Neural cell (in vitro differentiated cells): ENCODE measurements at regions not wholly inside any gene's neighbourhood (a gene's known extent, or its start where the extent isn't known, plus 50 kb on each side); places are given as distances from the start of the nearest gene placed in this dataset.

Experiments
- H2AFZ ChIP-seq: fragments of 200-600, 300-800 bp; sonication (generic), shearing (Covaris generic); 2 replicates; pipeline ENCODE4 v1.6.0; 2014; ENCODE audit warnings: low read depth, mild to moderate bottlenecking, antibody characterized with exemption, low read length, moderate library complexity
- H3F3A ChIP-seq: fragments of 200-600 bp; shearing (Covaris generic); 2 replicates; pipeline ENCODE4 v1.6.1; 2016; ENCODE audit warnings: mild to moderate bottlenecking, moderate library complexity, mixed read lengths, antibody characterized with exemption, low read length; ENCODE audit not compliant: insufficient read depth, poor library complexity, severe bottlenecking
- H3K27ac ChIP-seq: fragments of 200-600, 300-800 bp; sonication (generic), shearing (Covaris generic); 2 replicates; pipeline ENCODE4 v1.5.1; 2014; ENCODE audit warnings: mild to moderate bottlenecking, low read length, moderate library complexity
- H3K27me3 ChIP-seq: fragments of 300-800, 200-600 bp; sonication (generic), shearing (Covaris generic); 2 replicates; pipeline ENCODE4 v1.6.0; 2014; ENCODE audit warnings: mild to moderate bottlenecking, low read depth, low read length, moderate library complexity; ENCODE audit not compliant: insufficient read depth
- H3K36me3 ChIP-seq: fragments of 300-800, 200-600 bp; sonication (generic), shearing (Covaris generic); 2 replicates; pipeline ENCODE4 v1.5.1; 2014; ENCODE audit warnings: mild to moderate bottlenecking, antibody characterized with exemption, low read length, moderate library complexity; ENCODE audit not compliant: insufficient read depth
- H3K4me2 ChIP-seq: fragments of 300-800, 200-600 bp; sonication (generic), shearing (Covaris generic); 2 replicates; pipeline ENCODE4 v1.6.0; 2014; ENCODE audit warnings: mild to moderate bottlenecking, low read length
- H3K4me3 ChIP-seq: fragments of 300-800, 200-600 bp; sonication (generic), shearing (Covaris generic); 2 replicates; pipeline ENCODE4 v1.5.1; 2014; ENCODE audit warnings: mild to moderate bottlenecking, low read length, moderate library complexity
- H3K79me2 ChIP-seq: fragments of 200-600 bp; shearing (Covaris generic); replicated peaks from 2 replicates; pipeline ENCODE4 v1.6.0; 2014; ENCODE audit warnings: mild to moderate bottlenecking, low read length, moderate library complexity; ENCODE audit not compliant: insufficient read depth
- H3K9ac ChIP-seq: fragments of 300-800, 200-600 bp; sonication (generic), shearing (Covaris generic); 2 replicates; pipeline ENCODE4 v1.6.1; 2016; ENCODE audit warnings: mild to moderate bottlenecking, low read length, mixed read lengths
- H3K9me2 ChIP-seq: fragments of 200-600 bp; shearing (Covaris generic); 2 replicates; pipeline ENCODE4 v1.6.1; 2016; ENCODE audit warnings: mild to moderate bottlenecking, low read length, mixed read lengths; ENCODE audit not compliant: insufficient read depth
- H3K9me3 ChIP-seq: fragments of 200-600, 300-800 bp; sonication (generic), shearing (Covaris generic); 2 replicates; pipeline ENCODE4 v1.6.1; 2016; ENCODE audit warnings: mild to moderate bottlenecking, mixed run types, low read length, moderate library complexity, mixed read lengths
- H4K20me1 ChIP-seq: fragments of 200-600 bp; shearing (Covaris generic); 2 replicates; pipeline ENCODE4 v1.6.1; 2016; ENCODE audit warnings: mild to moderate bottlenecking, mixed run types; ENCODE audit not compliant: insufficient read depth
- EP300 ChIP-seq: fragments of 450-650 bp; conservative IDR thresholded peaks from 2 replicates; pipeline ENCODE4 v1.6.1; 2014; ENCODE audit warnings: antibody characterized with exemption, mild to moderate bottlenecking, moderate library complexity; ENCODE audit not compliant: poor library complexity, severe bottlenecking
- EZH2 ChIP-seq: fragments of 200-600, 300-800 bp; shearing (Covaris generic), sonication (generic); IDR thresholded peaks from 2 replicates; pipeline ENCODE4 v1.6.1; 2014; ENCODE audit warnings: antibody characterized with exemption, low read length, borderline replicate concordance, mild to moderate bottlenecking; ENCODE audit not compliant: insufficient read depth, poor library complexity, severe bottlenecking
- MXI1 ChIP-seq: fragments of 450-650 bp; conservative IDR thresholded peaks from 2 replicates; pipeline ENCODE4 v1.6.1; 2014; ENCODE audit warnings: antibody characterized with exemption, mild to moderate bottlenecking; ENCODE audit not compliant: poor library complexity, severe bottlenecking
- POLR2AphosphoS5 ChIP-seq: IDR thresholded peaks from 2 replicates; pipeline ENCODE4 v1.6.1; 2012
- RAD21 ChIP-seq: fragments of 450-650 bp; conservative IDR thresholded peaks from 2 replicates; pipeline ENCODE4 v1.6.1; 2014; ENCODE audit warnings: antibody characterized with exemption, mild to moderate bottlenecking, moderate library complexity
- SMC3 ChIP-seq: fragments of 450-650 bp; conservative IDR thresholded peaks from 2 replicates; pipeline ENCODE4 v1.6.1; 2014; ENCODE audit warnings: antibody characterized with exemption, mild to moderate bottlenecking, moderate library complexity; ENCODE audit not compliant: poor library complexity
- TAF1 ChIP-seq: IDR thresholded peaks from 2 replicates; pipeline ENCODE4 v1.6.1; 2012; ENCODE audit warnings: low read depth
- TF ChIP-seq, protein P1 (sequence below): fragments of 450-650 bp; IDR thresholded peaks from 2 replicates; pipeline ENCODE4 v1.5.1; 2014; ENCODE audit warnings: antibody characterized with exemption, mild to moderate bottlenecking, moderate library complexity; ENCODE audit not compliant: poor library complexity, severe bottlenecking
- TF ChIP-seq, protein P2 (sequence below): IDR thresholded peaks from 2 replicates; pipeline ENCODE4 v1.6.1; 2012; ENCODE audit warnings: borderline replicate concordance

DNA sequence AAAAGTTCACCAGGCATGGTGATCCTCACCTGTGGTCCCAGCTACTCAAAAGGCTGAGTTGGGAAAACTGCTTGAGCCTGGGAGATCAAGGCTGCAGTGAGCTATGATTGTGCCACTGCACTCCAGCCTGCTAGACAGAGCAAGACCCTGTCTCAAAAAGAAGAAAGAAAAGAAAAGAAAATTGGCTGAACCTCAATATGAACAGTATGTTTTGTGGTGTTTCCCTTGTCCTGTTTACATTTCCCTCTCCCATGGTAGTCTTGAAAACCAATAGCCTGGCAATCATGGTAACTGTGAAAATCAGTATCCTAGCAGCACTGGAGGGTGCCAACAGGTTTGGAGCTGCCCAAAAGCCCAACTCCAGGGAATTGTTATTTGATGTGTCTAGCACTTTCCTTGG, 174.1 kb upstream of the NR4A3 start:
- H3K27me3 ChIP-seq = no peaks in the 10 kb centered on the region
- no peaks in the 10 kb centered on the region for H3K36me3 ChIP-seq
- H3K79me2 ChIP-seq = no peaks in the 10 kb centered on the region
- no peaks in the 10 kb centered on the region for H4K20me1 ChIP-seq
- H3F3A ChIP-seq = no peaks in the 10 kb centered on the region
- H3K9ac ChIP-seq = no peak overlapping the region
- H3K27ac ChIP-seq = no peak overlapping the region
- no peaks in the 10 kb centered on the region for H3K9me3 ChIP-seq
- no peak overlapping the region for H3K4me2 ChIP-seq
- no peaks in the 10 kb centered on the region for H3K9me2 ChIP-seq
- TF ChIP-seq RAD21 (no peak), POLR2AphosphoS5 (no peak), SMC3 (no peak), MXI1 (no peak), TAF1 (no peak), EZH2 (no peak), EP300 (no peak)
- TF ChIP-seq, protein P1, sequence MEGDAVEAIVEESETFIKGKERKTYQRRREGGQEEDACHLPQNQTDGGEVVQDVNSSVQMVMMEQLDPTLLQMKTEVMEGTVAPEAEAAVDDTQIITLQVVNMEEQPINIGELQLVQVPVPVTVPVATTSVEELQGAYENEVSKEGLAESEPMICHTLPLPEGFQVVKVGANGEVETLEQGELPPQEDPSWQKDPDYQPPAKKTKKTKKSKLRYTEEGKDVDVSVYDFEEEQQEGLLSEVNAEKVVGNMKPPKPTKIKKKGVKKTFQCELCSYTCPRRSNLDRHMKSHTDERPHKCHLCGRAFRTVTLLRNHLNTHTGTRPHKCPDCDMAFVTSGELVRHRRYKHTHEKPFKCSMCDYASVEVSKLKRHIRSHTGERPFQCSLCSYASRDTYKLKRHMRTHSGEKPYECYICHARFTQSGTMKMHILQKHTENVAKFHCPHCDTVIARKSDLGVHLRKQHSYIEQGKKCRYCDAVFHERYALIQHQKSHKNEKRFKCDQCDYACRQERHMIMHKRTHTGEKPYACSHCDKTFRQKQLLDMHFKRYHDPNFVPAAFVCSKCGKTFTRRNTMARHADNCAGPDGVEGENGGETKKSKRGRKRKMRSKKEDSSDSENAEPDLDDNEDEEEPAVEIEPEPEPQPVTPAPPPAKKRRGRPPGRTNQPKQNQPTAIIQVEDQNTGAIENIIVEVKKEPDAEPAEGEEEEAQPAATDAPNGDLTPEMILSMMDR = no peak
- TF ChIP-seq, protein P2, sequence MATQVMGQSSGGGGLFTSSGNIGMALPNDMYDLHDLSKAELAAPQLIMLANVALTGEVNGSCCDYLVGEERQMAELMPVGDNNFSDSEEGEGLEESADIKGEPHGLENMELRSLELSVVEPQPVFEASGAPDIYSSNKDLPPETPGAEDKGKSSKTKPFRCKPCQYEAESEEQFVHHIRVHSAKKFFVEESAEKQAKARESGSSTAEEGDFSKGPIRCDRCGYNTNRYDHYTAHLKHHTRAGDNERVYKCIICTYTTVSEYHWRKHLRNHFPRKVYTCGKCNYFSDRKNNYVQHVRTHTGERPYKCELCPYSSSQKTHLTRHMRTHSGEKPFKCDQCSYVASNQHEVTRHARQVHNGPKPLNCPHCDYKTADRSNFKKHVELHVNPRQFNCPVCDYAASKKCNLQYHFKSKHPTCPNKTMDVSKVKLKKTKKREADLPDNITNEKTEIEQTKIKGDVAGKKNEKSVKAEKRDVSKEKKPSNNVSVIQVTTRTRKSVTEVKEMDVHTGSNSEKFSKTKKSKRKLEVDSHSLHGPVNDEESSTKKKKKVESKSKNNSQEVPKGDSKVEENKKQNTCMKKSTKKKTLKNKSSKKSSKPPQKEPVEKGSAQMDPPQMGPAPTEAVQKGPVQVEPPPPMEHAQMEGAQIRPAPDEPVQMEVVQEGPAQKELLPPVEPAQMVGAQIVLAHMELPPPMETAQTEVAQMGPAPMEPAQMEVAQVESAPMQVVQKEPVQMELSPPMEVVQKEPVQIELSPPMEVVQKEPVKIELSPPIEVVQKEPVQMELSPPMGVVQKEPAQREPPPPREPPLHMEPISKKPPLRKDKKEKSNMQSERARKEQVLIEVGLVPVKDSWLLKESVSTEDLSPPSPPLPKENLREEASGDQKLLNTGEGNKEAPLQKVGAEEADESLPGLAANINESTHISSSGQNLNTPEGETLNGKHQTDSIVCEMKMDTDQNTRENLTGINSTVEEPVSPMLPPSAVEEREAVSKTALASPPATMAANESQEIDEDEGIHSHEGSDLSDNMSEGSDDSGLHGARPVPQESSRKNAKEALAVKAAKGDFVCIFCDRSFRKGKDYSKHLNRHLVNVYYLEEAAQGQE = no peak
- H3K4me3 ChIP-seq = no peak overlapping the region
- H2AFZ ChIP-seq = no peak overlapping the region

DNA sequence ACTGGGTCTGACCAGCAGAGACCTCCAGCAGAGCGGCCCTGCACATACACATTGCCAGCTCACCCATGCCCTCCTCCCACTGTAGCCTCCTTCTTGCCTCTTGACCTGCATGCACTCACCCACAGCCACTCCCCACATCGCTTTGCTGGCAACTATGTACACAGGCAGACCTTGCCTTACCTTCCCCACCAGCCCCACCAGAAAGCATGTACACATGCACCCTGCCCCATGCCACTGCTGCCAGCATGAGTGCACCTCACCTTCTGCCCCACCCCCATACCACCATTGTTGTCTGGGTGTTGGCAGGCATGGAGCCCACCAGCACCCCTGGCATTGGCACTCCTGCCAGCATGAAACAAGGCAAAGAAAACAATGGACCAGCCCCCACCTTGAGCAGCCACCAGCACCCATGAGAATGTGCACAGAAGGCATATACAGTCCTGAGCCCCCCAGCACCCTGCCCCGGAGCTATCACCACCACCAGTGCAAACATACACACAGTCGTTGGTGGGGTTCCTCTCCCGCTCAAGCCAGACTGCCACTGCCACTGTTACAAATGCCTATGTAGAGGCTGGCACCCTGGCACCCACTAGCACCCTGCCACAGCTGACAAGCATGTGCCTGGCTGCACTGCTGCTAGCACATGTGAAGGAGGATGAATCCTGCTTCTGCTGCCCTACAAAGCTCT, 171.4 kb upstream of the NR4A3 start:
- H3K9me3 ChIP-seq = no peaks in the 10 kb centered on the region
- no peak overlapping the region for H2AFZ ChIP-seq
- TF ChIP-seq, protein P2 = no peak
- TF ChIP-seq EP300 (no peak), SMC3 (no peak), EZH2 (no peak), MXI1 (no peak)
- TF ChIP-seq, protein P1 = no peak
- no peaks in the 10 kb centered on the region for H3K79me2 ChIP-seq
- no peaks in the 10 kb centered on the region for H4K20me1 ChIP-seq
- no peaks in the 10 kb centered on the region for H3K27me3 ChIP-seq
- no peak overlapping the region for H3K4me2 ChIP-seq
- H3K36me3 ChIP-seq = no peaks in the 10 kb centered on the region
- H3K9me2 ChIP-seq = no peaks in the 10 kb centered on the region
- no peaks in the 10 kb centered on the region for H3F3A ChIP-seq
- no peak overlapping the region for H3K27ac ChIP-seq
- no peak overlapping the region for H3K9ac ChIP-seq
- H3K4me3 ChIP-seq = no peak overlapping the region
